Transverse colon (tissue), 4 donors: ENCODE measurements at regions not wholly inside any gene's neighbourhood (a gene's known extent, or its start where the extent isn't known, plus 50 kb on each side); places are given as distances from the start of the nearest gene placed in this dataset.

Experiments used
- DNase-seq: peaks from one replicate; pipeline ENCODE4 v3.0.0-alpha.2; 2019
- H3K27ac ChIP-seq, 4 donors: fragments of 200-600 bp; sonication (generic); 2 replicates each; pipeline ENCODE4 v1.5.1; 2016 to 2018; ENCODE audit warnings: inconsistent platforms in 4 of 4
- H3K27me3 ChIP-seq: fragments of 200-600 bp; sonication (generic); 2 replicates; pipeline ENCODE4 v1.5.1; 2017; ENCODE audit warnings: inconsistent platforms
- H3K36me3 ChIP-seq, 4 donors: fragments of 200-600 bp; sonication (generic); 2 replicates each; pipeline ENCODE4 v1.5.1; 2017 to 2019; ENCODE audit warnings: inconsistent platforms in 4 of 4
- H3K4me1 ChIP-seq, 4 donors: fragments of 200-600 bp; sonication (generic); 2 replicates each; pipeline ENCODE4 v1.5.1; 2017 to 2020; ENCODE audit warnings: inconsistent platforms in 4 of 4
- H3K4me3 ChIP-seq, 4 donors: fragments of 200-600 bp; sonication (generic); 1 replicate in 1 of 4; 2 replicates in 3 of 4; pipeline versions ENCODE4 v1.5.1 to v1.6.1; 2017 to 2019; ENCODE audit warnings: inconsistent platforms in 4 of 4
- H3K9me3 ChIP-seq, 2 donors: fragments of 200-600 bp; sonication (generic); 2 replicates each; pipeline ENCODE4 v1.5.1; 2017 to 2019; ENCODE audit warnings: inconsistent platforms in 2 of 2
- CTCF ChIP-seq, 5 experiments: fragments of 200-600 bp in 3 of 5; fragments of 450-650 bp in 2 of 5; sonication (generic) in 3 of 5; IDR thresholded peaks; 1 replicate in 2 of 5; 2 replicates in 3 of 5; pipeline ENCODE4 v1.5.1; 2016 to 2017; ENCODE audit warnings: antibody characterized with exemption in 5 of 5, inconsistent platforms in 3 of 5, mild to moderate bottlenecking in 2 of 5, moderate library complexity in 1 of 5
- EP300 ChIP-seq: sonication (generic); formaldehyde crosslinking; IDR thresholded peaks from one replicate; pipeline ENCODE4 v1.6.1; 2017; ENCODE audit warnings: antibody characterized with exemption, low read depth
- POLR2A ChIP-seq: fragments of 450-650 bp; IDR thresholded peaks from one replicate; pipeline ENCODE4 v1.6.1; 2016; ENCODE audit warnings: antibody characterized with exemption, mild to moderate bottlenecking, moderate library complexity
- POLR2AphosphoS5 ChIP-seq, 3 donors: sonication (generic); formaldehyde crosslinking; IDR thresholded peaks; one replicate each; pipeline ENCODE4 v1.6.1; 2016; ENCODE audit warnings: antibody characterized with exemption in 3 of 3
- WGBS, 2 donors: methylation state at CpG; one replicate each; pipeline ENCODE4 v1.1.5; 2018; ENCODE audit warnings: low coverage in 1 of 2; 5-methylcytosine and 5-hydroxymethylcytosine counted together
- in situ Hi-C, 4 donors: fragments of 200-750 bp; cut with MboI; loops; one replicate each; pipeline versions ENCODE4 v1.15.0 to v1.15.1; 2017; ENCODE audit warnings: low sequenced_read_pairs in 3 of 4, low pct_ligation_motif_present in 1 of 4, low pct_unique_long_range_greater_than_20kb in 1 of 4
- intact Hi-C: fragments of 100-400 bp; cut with DNase I; formaldehyde crosslinking; loops from one replicate; pipeline ENCODE4 v1.15.1; 2023; ENCODE audit warnings: low total_unique reads

- H3K36me3 ChIP-seq, result no peaks in the 10 kb centered on the region
- no peaks in the 10 kb centered on the region for H3K27me3 ChIP-seq
- no peaks in the 10 kb centered on the region for H3K9me3 ChIP-seq
- no peaks in the 10 kb centered on the region for H3K4me1 ChIP-seq
- intact Hi-C loops (no loop called here), in situ Hi-C loops (loop anchor here in 1 of 4 donors (25.0 kb wide), 1 partner anchor 104 kb away; no protein-coding TSS in a partner anchor)
- no peak for TF ChIP-seq POLR2A
- TF ChIP-seq EP300, result no peak
- no peak for TF ChIP-seq CTCF (IDR thresholded peaks at IDR 0.05)
- TF ChIP-seq POLR2AphosphoS5 (IDR thresholded peaks at IDR 0.05), result no peak
- WGBS, 2 donors, result 91 to 100% methylated on average over 2 of the region's 2 CpGs
- no peak overlapping the region for H3K27ac ChIP-seq
- no peak overlapping the region for H3K4me3 ChIP-seq
- no peak for DNase-seq
Measured at GRCh38 chr18:28466204-28466603, 289.3 kb upstream of the CDH2 start.

- Histone ChIP-seq H3K36me3 (no peaks in the 10 kb centered on the region), H3K4me3 (no peak overlapping the region), H3K27me3 (no peaks in the 10 kb centered on the region), H3K27ac (no peak overlapping the region), H3K9me3 (no peaks in the 10 kb centered on the region), H3K4me1 (no peaks in the 10 kb centered on the region)
- TF ChIP-seq POLR2A, result no peak
- no peak for TF ChIP-seq EP300
- TF ChIP-seq POLR2AphosphoS5 (IDR thresholded peaks at IDR 0.05), result no peak
- TF ChIP-seq CTCF (IDR thresholded peaks at IDR 0.05), result no peak
- no peak for DNase-seq
- intact Hi-C loops (no loop called here), in situ Hi-C loops (loop anchor here in 1 of 4 donors (25.0 kb wide), 1 partner anchor 97 kb away; no protein-coding TSS in a partner anchor)
- WGBS, 2 donors, result 65 to 75% methylated on average over 2 of the region's 2 CpGs
Measured at GRCh38 chr18:28459587-28459986, 282.7 kb upstream of the CDH2 start.

- in situ Hi-C loops (loop anchor here in 1 of 4 donors (25.0 kb wide), 1 partner anchor 96 kb away; no protein-coding TSS in a partner anchor), intact Hi-C loops (no loop called here)
Measured at GRCh38 chr18:28458751-28459150, 281.8 kb upstream of the CDH2 start.

GRCh38 chr18:28457784-28458183 lies 280.9 kb upstream of the CDH2 start:
- H3K27me3 ChIP-seq, result no peaks in the 10 kb centered on the region
- no peak for TF ChIP-seq EP300
- no peak overlapping the region for H3K27ac ChIP-seq
- DNase-seq, result no peak
- WGBS, 2 donors, result 17 to 38% methylated on average over 1 to 2 of the region's 2 CpGs
- H3K4me1 ChIP-seq, result no peaks in the 10 kb centered on the region
- no peak overlapping the region for H3K4me3 ChIP-seq
- no peaks in the 10 kb centered on the region for H3K9me3 ChIP-seq
- no peaks in the 10 kb centered on the region for H3K36me3 ChIP-seq
- intact Hi-C loops, result no loop called here
- in situ Hi-C loops, result loop anchor here in 1 of 4 donors (25.0 kb wide), 1 partner anchor 95 kb away; no protein-coding TSS in a partner anchor

More at GRCh38 chr18:28458751-28459150, 281.8 kb upstream of the CDH2 start:
- WGBS, 2 donors, result 83 to 93% methylated on average over 1 of the region's 1 CpG
- no peaks in the 10 kb centered on the region for H3K4me1 ChIP-seq
- no peaks in the 10 kb centered on the region for H3K36me3 ChIP-seq
- TF ChIP-seq POLR2A, result no peak
- no peak for TF ChIP-seq POLR2AphosphoS5 (IDR thresholded peaks at IDR 0.05)
- TF ChIP-seq CTCF (IDR thresholded peaks at IDR 0.05), result no peak
- TF ChIP-seq EP300, result no peak
- DNase-seq, result no peak
- H3K9me3 ChIP-seq, result no peaks in the 10 kb centered on the region
- H3K27me3 ChIP-seq, result no peaks in the 10 kb centered on the region
- H3K27ac ChIP-seq, result no peak overlapping the region
- H3K4me3 ChIP-seq, result no peak overlapping the region

- in situ Hi-C loops, result loop anchor here in 1 of 4 donors (25.0 kb wide), 1 partner anchor 94 kb away; no protein-coding TSS in a partner anchor
- intact Hi-C loops, result no loop called here
- Histone ChIP-seq H3K4me1 (no peaks in the 10 kb centered on the region), H3K36me3 (no peaks in the 10 kb centered on the region), H3K4me3 (no peak overlapping the region), H3K27me3 (no peaks in the 10 kb centered on the region), H3K27ac (no peak overlapping the region), H3K9me3 (no peaks in the 10 kb centered on the region)
- no peak for DNase-seq
- 78 to 85% methylated on average over 2 of the region's 2 CpGs for WGBS, 2 donors
- no peak for TF ChIP-seq CTCF (IDR thresholded peaks at IDR 0.05)
- TF ChIP-seq POLR2A, result no peak
- no peak for TF ChIP-seq POLR2AphosphoS5 (IDR thresholded peaks at IDR 0.05)
- TF ChIP-seq EP300, result no peak
Measured at GRCh38 chr18:28455971-28456370, 279.0 kb upstream of the CDH2 start.
